ENCODE measurements at regions not wholly inside any gene's neighbourhood (a gene's known extent, or its start where the extent isn't known, plus 50 kb on each side); places are given as distances from the start of the nearest gene placed in this dataset.

GRCh38 chr10:124219062-124219461, 125.7 kb upstream of the CHST15 start:
- Histone ChIP-seq H3K79me2 (ENCODE audit: low read depth) (no peaks in the 10 kb centered on the region), H3K4me1 (peaks cover 3% of the 10 kb centered on the region), H3K27ac (no peak overlapping the region), H3K9ac (no peak overlapping the region), H4K20me1 (ENCODE audit: low read depth) (no peaks in the 10 kb centered on the region), H2AFZ (replicated peaks) (no peak overlapping the region), H3F3A (ENCODE audit: low read depth) (no peaks in the 10 kb centered on the region), H3K27me3 (no peaks in the 10 kb centered on the region), H3K4me2 (no peak overlapping the region), H3K4me3 (no peak overlapping the region), H3K36me3 (no peaks in the 10 kb centered on the region), H3K9me3 (ENCODE audit: low read depth) (no peaks in the 10 kb centered on the region)
- no peaks in the 10 kb centered on the region for H3K27me3 Mint-ChIP-seq (ENCODE audit: insufficient read depth, low read depth)
- H3K9me3 Mint-ChIP-seq: no peaks in the 10 kb centered on the region
- no peak for TF ChIP-seq CTCF (IDR thresholded peaks at IDR 0.05)
- peaks cover 17% of the 10 kb centered on the region for H3K4me1 Mint-ChIP-seq
- DNase-seq (ENCODE audit: low spot score): no peak
- H3K36me3 Mint-ChIP-seq: no peaks in the 10 kb centered on the region
- H3K27ac Mint-ChIP-seq: no peak overlapping the region
- H3K4me3 Mint-ChIP-seq: no peak overlapping the region

GRCh38 chr10:124217906-124218804, 124.8 kb upstream of the CHST15 start:
- Mint-ChIP-seq H3K4me3 (no peak overlapping the region), H3K36me3 (no peaks in the 10 kb centered on the region), H3K4me1 (peaks cover 20% of the 10 kb centered on the region), H3K27ac (no peak overlapping the region), H3K27me3 (ENCODE audit: insufficient read depth, low read depth) (no peaks in the 10 kb centered on the region), H3K9me3 (no peaks in the 10 kb centered on the region)
- Histone ChIP-seq H3F3A (ENCODE audit: low read depth) (no peaks in the 10 kb centered on the region), H3K9ac (no peak overlapping the region), H3K79me2 (ENCODE audit: low read depth) (no peaks in the 10 kb centered on the region), H3K4me1 (peaks cover 3% of the 10 kb centered on the region), H3K36me3 (no peaks in the 10 kb centered on the region), H4K20me1 (ENCODE audit: low read depth) (no peaks in the 10 kb centered on the region), H3K9me3 (ENCODE audit: low read depth) (no peaks in the 10 kb centered on the region), H2AFZ (replicated peaks) (no peak overlapping the region), H3K4me3 (no peak overlapping the region), H3K27me3 (no peaks in the 10 kb centered on the region), H3K27ac (no peak overlapping the region), H3K4me2 (no peak overlapping the region)
- DNase-seq (ENCODE audit: low spot score): peak; percentile 43
- TF ChIP-seq CTCF (IDR thresholded peaks at IDR 0.05) (peak; percentile 45), EZH2phosphoT487 (IDR thresholded peaks at IDR 0.05) (no peak), EZH2 (IDR thresholded peaks at IDR 0.05) (no peak)

GRCh38 chr10:124217031-124217430, 123.6 kb upstream of the CHST15 start:
- H3K9ac ChIP-seq: no peak overlapping the region
- no peaks in the 10 kb centered on the region for H4K20me1 ChIP-seq (ENCODE audit: low read depth)
- no peaks in the 10 kb centered on the region for H3K79me2 ChIP-seq (ENCODE audit: low read depth)
- H3F3A ChIP-seq (ENCODE audit: low read depth): no peaks in the 10 kb centered on the region
- H3K27ac ChIP-seq: no peak overlapping the region
- no peak overlapping the region for H2AFZ ChIP-seq (replicated peaks)
- no peak overlapping the region for H3K4me3 ChIP-seq
- no peak for TF ChIP-seq EZH2 (IDR thresholded peaks at IDR 0.05)
- TF ChIP-seq CTCF (IDR thresholded peaks at IDR 0.05): no peak
- TF ChIP-seq EZH2phosphoT487 (IDR thresholded peaks at IDR 0.05): no peak
- no peaks in the 10 kb centered on the region for H3K36me3 ChIP-seq
- no peaks in the 10 kb centered on the region for H3K9me3 ChIP-seq (ENCODE audit: low read depth)
- H3K27me3 ChIP-seq: no peaks in the 10 kb centered on the region
- H3K4me2 ChIP-seq: no peak overlapping the region
- Mint-ChIP-seq H3K27me3 (ENCODE audit: insufficient read depth, low read depth) (no peaks in the 10 kb centered on the region), H3K36me3 (no peaks in the 10 kb centered on the region), H3K4me3 (no peak overlapping the region), H3K4me1 (peaks cover 11% of the 10 kb centered on the region), H3K27ac (no peak overlapping the region), H3K9me3 (no peaks in the 10 kb centered on the region)
- no peaks in the 10 kb centered on the region for H3K4me1 ChIP-seq
- no peak for DNase-seq (ENCODE audit: low spot score)
